ENCODE measurements at regions not wholly inside any gene's neighbourhood (a gene's known extent, or its start where the extent isn't known, plus 50 kb on each side); places are given as distances from the start of the nearest gene placed in this dataset.

DNA sequence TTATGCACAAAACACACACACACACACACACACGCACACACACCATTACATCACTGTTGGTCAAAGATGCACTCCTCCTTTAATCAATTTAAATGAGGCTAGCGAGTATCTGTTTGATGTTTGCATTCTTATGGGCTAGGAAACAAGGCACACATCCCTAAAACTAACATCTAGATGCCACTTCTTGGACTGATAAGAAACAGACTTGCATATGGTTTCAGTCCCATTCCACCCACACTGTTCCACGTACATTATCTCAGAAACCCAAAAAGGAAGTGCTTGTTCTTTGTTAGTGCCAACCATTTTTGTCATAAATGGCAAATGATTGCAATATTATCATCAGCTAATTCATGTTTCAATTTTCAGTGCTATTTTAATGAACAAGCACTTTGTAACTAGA lies 69.5 kb downstream of the CCR1 start:
- TF ChIP-seq POLR2A (IDR thresholded peaks at IDR 0.05): no peak
- no peak for TF ChIP-seq EP300 (IDR thresholded peaks at IDR 0.05)

All from gastroesophageal sphincter (tissue), 2 donors.